ENCODE measurements at regions not wholly inside any gene's neighbourhood (a gene's known extent, or its start where the extent isn't known, plus 50 kb on each side); places are given as distances from the start of the nearest gene placed in this dataset.

GRCh38 chr9:12516031-12516430 is 177.2 kb upstream of the TYRP1 start:
- no peaks in the 10 kb centered on the region for H3K27me3 ChIP-seq
- no peaks in the 10 kb centered on the region for H3K9me3 ChIP-seq
- no peak overlapping the region for H3K27ac ChIP-seq
- ATAC-seq (no peak), DNase-seq (no peak)
- H3K4me1 ChIP-seq, result no peaks in the 10 kb centered on the region
- no peak for TF ChIP-seq CTCF (IDR thresholded peaks at IDR 0.05)
- no peaks in the 10 kb centered on the region for H3K36me3 ChIP-seq
- H3K4me3 ChIP-seq, result no peak overlapping the region
- intact Hi-C loops (cut with DNase I), result no loop called here

GRCh38 chr9:12516573-12516972 is 176.6 kb upstream of the TYRP1 start:
- intact Hi-C loops (cut with DNase I), result no loop called here
- H3K27me3 ChIP-seq, result no peaks in the 10 kb centered on the region
- H3K4me1 ChIP-seq, result no peaks in the 10 kb centered on the region
- TF ChIP-seq CTCF (IDR thresholded peaks at IDR 0.05), result no peak
- DNase-seq (no peak), ATAC-seq (no peak)
- no peak overlapping the region for H3K4me3 ChIP-seq
- no peaks in the 10 kb centered on the region for H3K36me3 ChIP-seq
- H3K9me3 ChIP-seq, result no peaks in the 10 kb centered on the region
- no peak overlapping the region for H3K27ac ChIP-seq

GRCh38 chr9:12538842-12539579 is 154.2 kb upstream of the TYRP1 start:
- intact Hi-C loops (cut with DNase I), result no loop called here
- no peak overlapping the region for H3K27ac ChIP-seq
- peak in 1 of 4 donors; percentile 7 for DNase-seq
- no peaks in the 10 kb centered on the region for H3K27me3 ChIP-seq
- no peak for TF ChIP-seq CTCF (IDR thresholded peaks at IDR 0.05)
- no peaks in the 10 kb centered on the region for H3K4me1 ChIP-seq
- H3K9me3 ChIP-seq, result peaks cover 0 to 5% of the 10 kb centered on the region in 2 donors
- peak overlapping the region; percentile 3 to 13 for H3K4me3 ChIP-seq
- H3K36me3 ChIP-seq, result no peaks in the 10 kb centered on the region
- peak; percentile 76 for ATAC-seq

GRCh38 chr9:12539580-12539975 is 153.6 kb upstream of the TYRP1 start:
- intact Hi-C loops (cut with DNase I), result no loop called here
- Histone ChIP-seq H3K27me3 (no peaks in the 10 kb centered on the region), H3K4me1 (no peaks in the 10 kb centered on the region), H3K27ac (no peak overlapping the region), H3K9me3 (peaks cover 0 to 1% of the 10 kb centered on the region in 2 donors), H3K36me3 (no peaks in the 10 kb centered on the region), H3K4me3 (peak overlapping the region; percentile 3 to 13)
- DNase-seq (peak in 1 of 4 donors; percentile 8), ATAC-seq (peak; percentile 58)
- no peak for TF ChIP-seq CTCF (IDR thresholded peaks at IDR 0.05)

GRCh38 chr9:12544700-12545099 is 148.5 kb upstream of the TYRP1 start:
- H3K4me3 ChIP-seq, result no peak overlapping the region

More at GRCh38 chr9:12544700-12545099, 148.5 kb upstream of the TYRP1 start:
- no peaks in the 10 kb centered on the region for H3K27me3 ChIP-seq
- no peak overlapping the region for H3K27ac ChIP-seq
- intact Hi-C loops (cut with DNase I), result no loop called here
- H3K9me3 ChIP-seq, result no peaks in the 10 kb centered on the region
- ATAC-seq (no peak), DNase-seq (no peak)
- no peaks in the 10 kb centered on the region for H3K36me3 ChIP-seq
- no peak for TF ChIP-seq CTCF (IDR thresholded peaks at IDR 0.05)
- no peaks in the 10 kb centered on the region for H3K4me1 ChIP-seq

Measured in left lung (tissue), 4 donors.